GM21528 (cell line): ENCODE measurements at regions not wholly inside any gene's neighbourhood (a gene's known extent, or its start where the extent isn't known, plus 50 kb on each side); places are given as distances from the start of the nearest gene placed in this dataset.
"Not testable (repeated sequence)": the region's sequence is repeated elsewhere in the genome, so short reads cannot be mapped to it uniquely, and the experiment has no call there.

Experiments used
- ATAC-seq: cut with Tn5 transposase; IDR thresholded peaks from one replicate; pipeline ENCODE4 v1.9.1; 2021; ENCODE audit warnings: mild to moderate bottlenecking, moderate library complexity; ENCODE audit not compliant: unreplicated experiment, low FRiP score

- ATAC-seq = no peak
Measured at GRCh38 chr2:15681089-15681885, 89.6 kb downstream of the DDX1 start.

GRCh38 chr2:15682354-15682753, 90.7 kb downstream of the DDX1 start:
- ATAC-seq = no peak

GRCh38 chr2:15684161-15685039, 92.7 kb downstream of the DDX1 start:
- ATAC-seq = no peak

- ATAC-seq = no peak
Measured at GRCh38 chr2:15685143-15685542, 93.5 kb downstream of the DDX1 start.

- ATAC-seq = no peak
Measured at GRCh38 chr2:15686643-15687042, 95.0 kb downstream of the DDX1 start.

- ATAC-seq = no peak
Measured at GRCh38 chr2:15687243-15687642, 95.6 kb downstream of the DDX1 start.

GRCh38 chr2:15687720-15688119, 96.1 kb downstream of the DDX1 start:
- no peak for ATAC-seq

GRCh38 chr2:15688924-15689568, 97.4 kb downstream of the DDX1 start:
- ATAC-seq = no peak

- no peak for ATAC-seq
Measured at GRCh38 chr2:15689654-15690053, 98.0 kb downstream of the DDX1 start.

- no peak for ATAC-seq
Measured at GRCh38 chr2:15691586-15692310, 100.1 kb downstream of the DDX1 start.

GRCh38 chr2:15692551-15693377, 101.1 kb downstream of the DDX1 start:
- ATAC-seq = no peak

GRCh38 chr2:15693382-15693781, 101.7 kb downstream of the DDX1 start:
- ATAC-seq = no peak

GRCh38 chr2:15693926-15694588, 102.4 kb downstream of the DDX1 start:
- no peak for ATAC-seq

- no peak for ATAC-seq
Measured at GRCh38 chr2:15694589-15694986, 102.9 kb downstream of the DDX1 start.

- no peak for ATAC-seq
Measured at GRCh38 chr2:15695582-15696330, 104.1 kb downstream of the DDX1 start.

GRCh38 chr2:15696606-15697170, 105.0 kb downstream of the DDX1 start:
- not testable (repeated sequence) for ATAC-seq

GRCh38 chr2:15700131-15700530, 108.5 kb downstream of the DDX1 start:
- ATAC-seq = no peak
